Retinal pigment epithelial cell (primary cell): ENCODE measurements at regions not wholly inside any gene's neighbourhood (a gene's known extent, or its start where the extent isn't known, plus 50 kb on each side); places are given as distances from the start of the nearest gene placed in this dataset.

Source experiments
- DNase-seq: peaks from one replicate; pipeline ENCODE4 v3.0.0-alpha.2; 2010; ENCODE audit warnings: low read depth
- H3K4me3 ChIP-seq: 2 replicates; pipeline ENCODE4 v1.5.1; 2011; ENCODE audit warnings: mild to moderate bottlenecking, low read length, control low read depth, moderate library complexity
- TF ChIP-seq, protein P1 (sequence below): conservative IDR thresholded peaks from 2 replicates; pipeline ENCODE4 v1.5.1; 2011; ENCODE audit warnings: low read depth, low read length, control low read depth, inconsistent platforms

- TF ChIP-seq, protein P1, sequence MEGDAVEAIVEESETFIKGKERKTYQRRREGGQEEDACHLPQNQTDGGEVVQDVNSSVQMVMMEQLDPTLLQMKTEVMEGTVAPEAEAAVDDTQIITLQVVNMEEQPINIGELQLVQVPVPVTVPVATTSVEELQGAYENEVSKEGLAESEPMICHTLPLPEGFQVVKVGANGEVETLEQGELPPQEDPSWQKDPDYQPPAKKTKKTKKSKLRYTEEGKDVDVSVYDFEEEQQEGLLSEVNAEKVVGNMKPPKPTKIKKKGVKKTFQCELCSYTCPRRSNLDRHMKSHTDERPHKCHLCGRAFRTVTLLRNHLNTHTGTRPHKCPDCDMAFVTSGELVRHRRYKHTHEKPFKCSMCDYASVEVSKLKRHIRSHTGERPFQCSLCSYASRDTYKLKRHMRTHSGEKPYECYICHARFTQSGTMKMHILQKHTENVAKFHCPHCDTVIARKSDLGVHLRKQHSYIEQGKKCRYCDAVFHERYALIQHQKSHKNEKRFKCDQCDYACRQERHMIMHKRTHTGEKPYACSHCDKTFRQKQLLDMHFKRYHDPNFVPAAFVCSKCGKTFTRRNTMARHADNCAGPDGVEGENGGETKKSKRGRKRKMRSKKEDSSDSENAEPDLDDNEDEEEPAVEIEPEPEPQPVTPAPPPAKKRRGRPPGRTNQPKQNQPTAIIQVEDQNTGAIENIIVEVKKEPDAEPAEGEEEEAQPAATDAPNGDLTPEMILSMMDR, result no peak
- H3K4me3 ChIP-seq, result no peak overlapping the region
- DNase-seq, result no peak
These were observed 70.8 kb upstream of the PDZD8 start for GRCh38 chr10:117445992-117446391.

DNA sequence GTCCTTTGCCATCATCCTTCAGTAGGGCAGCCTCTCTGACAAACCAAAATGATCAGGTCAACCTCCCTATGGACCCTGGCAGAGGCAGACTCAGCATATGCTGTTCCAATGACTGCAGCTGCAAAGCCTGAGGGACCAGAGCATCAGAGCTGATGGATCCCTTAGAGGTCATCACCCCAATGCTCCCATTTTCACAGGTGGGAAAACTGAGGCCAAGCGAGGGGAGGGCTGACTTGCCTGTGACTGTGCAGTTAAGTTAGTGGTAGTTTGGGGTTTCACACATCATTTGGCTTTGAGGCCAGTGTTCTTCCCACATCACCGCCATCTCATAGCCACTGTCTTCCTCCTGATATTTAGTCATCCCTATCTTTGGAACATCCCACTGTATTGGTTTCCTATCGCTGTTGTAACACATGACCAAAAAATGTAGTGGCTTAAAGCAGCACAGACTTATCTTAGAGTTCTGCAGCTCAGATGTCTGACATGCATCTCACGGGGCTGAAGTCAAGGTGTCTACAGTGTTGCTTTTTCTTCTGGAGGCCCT, 69.3 kb upstream of the PDZD8 start:
- no peak for DNase-seq
- TF ChIP-seq, protein P1, result no peak
- H3K4me3 ChIP-seq, result no peak overlapping the region

GRCh38 chr10:117443686-117444041, 68.4 kb upstream of the PDZD8 start:
- DNase-seq, result no peak
- TF ChIP-seq, protein P1, result no peak
- H3K4me3 ChIP-seq, result no peak overlapping the region

- peak; percentile 47 for DNase-seq
- no peak overlapping the region for H3K4me3 ChIP-seq
- TF ChIP-seq, protein P1, result peak; percentile 89
These were observed 67.9 kb upstream of the PDZD8 start for GRCh38 chr10:117442944-117443685.

DNA sequence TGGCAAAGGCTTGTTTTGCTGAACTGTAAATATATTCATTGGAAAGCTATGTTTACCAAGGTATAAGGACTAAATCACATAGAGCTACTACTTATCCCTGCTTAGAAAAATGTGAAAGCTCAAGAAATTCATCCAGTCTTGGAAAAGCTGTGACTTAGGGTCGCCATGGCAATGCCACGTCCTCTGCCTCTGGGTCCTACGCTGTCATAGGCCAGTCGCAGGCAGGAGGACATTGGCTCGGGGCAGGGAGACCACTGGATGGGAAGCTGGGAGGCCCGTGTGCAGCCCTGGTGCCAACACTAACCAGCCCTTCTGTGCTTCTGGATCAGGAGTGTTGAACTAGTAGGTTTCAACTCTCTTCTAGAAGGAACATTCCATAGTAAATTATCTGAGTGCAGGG, 67.3 kb upstream of the PDZD8 start:
- TF ChIP-seq, protein P1, result no peak
- H3K4me3 ChIP-seq, result no peak overlapping the region
- DNase-seq, result no peak

DNA sequence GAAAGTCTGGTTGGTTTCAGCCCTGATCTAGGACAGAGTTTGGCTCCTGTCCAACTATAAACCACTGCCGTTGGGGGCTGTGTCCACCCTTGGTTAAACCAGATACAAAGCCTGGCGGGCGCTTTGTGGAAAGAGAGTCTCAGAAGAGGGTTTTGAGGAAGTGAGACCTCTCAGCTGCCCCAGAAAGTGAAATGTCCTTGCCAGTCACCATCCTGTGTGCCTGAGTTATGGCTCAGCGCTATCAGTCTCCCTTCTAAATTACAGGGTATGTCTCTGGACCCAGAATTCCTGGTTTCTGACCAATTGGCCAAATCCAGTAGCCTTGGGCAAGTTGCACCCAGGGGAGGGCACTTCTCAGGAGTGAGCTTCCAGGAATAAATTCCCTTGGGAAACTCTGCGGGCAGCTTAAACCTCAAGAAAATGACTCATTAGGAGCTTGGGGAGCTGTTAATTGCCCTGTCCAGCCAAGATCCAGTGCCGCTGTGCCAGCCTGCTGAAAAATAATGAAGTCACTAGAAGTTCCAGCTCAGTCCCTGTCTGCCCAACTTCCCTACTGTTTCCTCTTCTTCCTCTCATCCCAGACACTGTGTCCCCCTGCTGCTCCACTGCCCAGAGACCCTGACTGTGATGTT, 66.7 kb upstream of the PDZD8 start:
- peak overlapping the region; percentile 4 for H3K4me3 ChIP-seq
- peak; percentile 89 for DNase-seq
- TF ChIP-seq, protein P1, result no peak

DNA sequence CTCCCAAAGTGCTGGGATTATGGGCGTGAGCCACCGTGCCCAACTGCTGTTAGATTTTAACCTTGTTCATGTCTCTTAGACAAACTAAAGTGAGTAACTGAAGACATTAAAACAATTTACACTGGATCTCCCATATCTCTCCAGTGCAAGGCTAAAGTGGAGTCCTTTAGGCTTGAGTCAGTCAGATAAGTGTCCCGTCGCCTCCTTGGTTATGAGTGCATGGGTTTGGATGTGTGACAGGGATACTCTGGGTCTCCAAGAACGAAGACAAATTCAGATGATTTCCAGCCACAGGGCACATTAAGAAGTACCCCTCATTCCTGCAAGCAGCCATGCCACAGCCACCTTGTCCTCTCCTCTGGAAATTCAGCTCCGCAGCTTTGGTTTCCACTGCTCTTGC, 66.1 kb upstream of the PDZD8 start:
- DNase-seq, result no peak
- no peak overlapping the region for H3K4me3 ChIP-seq
- TF ChIP-seq, protein P1, result no peak
